ENCODE measurements at regions not wholly inside any gene's neighbourhood (a gene's known extent, or its start where the extent isn't known, plus 50 kb on each side); places are given as distances from the start of the nearest gene placed in this dataset.

DNA sequence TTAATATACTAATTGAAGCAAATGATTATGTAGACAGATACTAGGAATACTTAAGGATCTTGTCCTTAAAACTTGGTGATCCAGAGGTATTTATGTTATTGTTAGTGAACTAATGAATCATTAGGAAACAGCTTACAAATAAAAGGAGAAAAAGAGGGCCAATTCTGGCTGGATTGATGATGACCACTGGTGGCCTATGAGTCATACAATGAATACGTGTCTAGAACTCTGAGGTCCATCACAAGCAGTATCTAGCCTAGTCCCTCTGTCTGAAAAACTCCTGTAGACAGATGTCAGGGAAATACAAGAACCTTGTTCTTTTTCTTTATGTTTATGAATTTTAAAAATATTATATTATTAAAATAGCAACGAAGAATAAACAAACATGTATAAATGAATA is 51.7 kb upstream of the RTL1 start:
- no peak for DNase-seq

DNA sequence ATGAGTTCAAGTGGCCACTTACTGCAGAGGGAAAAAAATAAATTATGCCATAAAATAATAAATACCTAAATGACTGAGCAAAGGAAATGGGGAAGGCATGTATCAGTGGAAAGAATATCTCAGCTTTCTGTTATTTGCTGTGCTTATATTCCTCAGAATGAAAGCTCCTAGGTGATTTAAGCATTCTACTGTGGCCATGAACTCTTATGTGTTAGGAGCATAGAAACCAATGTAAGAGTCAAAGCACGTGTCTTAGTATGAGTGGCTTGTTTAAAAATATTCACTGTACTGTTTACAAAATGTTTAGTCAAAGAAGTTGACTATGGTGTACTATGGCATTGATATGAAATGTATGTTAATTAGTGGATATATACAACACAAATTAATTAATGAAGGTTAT is 59.0 kb upstream of the RTL1 start:
- DNase-seq = no peak

DNA sequence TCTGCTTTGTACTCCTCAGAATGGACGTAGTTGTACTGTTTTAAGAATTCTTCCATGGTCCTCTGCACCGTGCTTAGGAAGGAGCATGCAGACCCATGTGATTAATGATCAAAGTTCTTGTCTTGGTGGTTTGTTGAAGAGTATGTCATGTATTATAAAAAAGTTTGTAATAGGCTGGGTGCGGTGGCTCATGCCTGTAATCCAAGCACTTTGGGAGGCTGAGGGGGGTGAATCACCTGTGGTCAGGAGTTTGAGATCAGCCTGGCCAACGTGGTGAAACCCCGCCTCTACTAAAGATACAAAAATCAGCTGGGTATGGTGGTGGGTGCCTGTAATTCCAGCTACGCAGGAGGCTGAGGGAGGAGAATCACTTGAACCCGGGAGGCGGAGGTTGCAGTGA is 61.8 kb upstream of the RTL1 start:
- DNase-seq = no peak

DNA sequence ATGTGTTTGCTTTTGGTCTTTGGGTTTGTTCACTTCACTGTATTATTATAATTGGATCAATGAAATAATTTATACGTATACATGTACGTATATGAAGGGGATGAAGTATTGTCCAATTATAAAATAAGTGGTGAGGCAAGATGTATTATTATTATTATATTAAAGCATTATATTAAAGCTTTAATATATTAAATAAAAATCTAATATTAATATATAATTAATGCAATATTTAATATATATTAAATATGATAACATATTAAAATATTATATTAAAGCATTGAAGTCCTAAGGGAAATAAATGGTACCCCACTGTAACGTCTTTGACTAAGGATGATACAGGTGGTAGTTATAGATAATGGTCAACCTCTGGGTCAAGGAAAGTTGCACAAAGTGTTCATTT is 63.7 kb upstream of the RTL1 start:
- no peak for DNase-seq

- DNase-seq = no peak
Observed at GRCh38 chr14:100967930-100968329, 64.4 kb upstream of the RTL1 start.

DNA sequence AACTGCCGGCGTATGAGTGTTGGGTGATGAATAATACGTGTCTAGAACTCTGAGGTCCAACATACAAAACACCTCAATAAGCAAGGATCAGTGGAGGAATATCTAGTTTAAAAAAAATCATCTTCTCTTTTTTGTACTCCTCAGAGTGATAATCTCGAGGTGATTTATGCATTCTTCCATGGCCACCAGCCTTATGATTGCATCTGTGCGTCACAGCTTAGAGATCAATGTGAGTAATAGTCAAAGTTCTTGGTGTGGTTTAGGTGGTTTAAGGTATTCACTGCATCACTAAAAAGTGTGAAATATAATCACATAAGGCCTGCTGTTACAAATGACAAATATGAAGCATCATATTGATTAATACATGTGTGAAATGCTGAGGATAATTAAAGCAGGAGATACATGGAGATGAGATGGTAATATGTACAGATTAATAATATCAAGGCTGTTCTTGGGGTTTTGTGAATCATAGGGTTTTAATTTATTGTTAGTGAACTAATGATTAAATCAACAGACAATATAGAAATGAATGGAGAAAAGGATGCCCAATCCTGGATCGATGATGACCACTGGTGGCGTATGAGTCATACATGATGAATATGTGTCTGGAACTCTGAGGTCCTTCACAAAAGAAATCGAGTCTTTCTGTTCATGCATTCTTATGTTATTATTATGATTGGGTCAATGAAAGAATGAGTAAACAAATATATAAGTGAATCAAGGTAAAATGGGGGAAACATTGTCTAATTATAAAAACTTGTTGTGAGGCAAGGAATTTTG is 68.8 kb upstream of the RTL1 start:
- no peak for DNase-seq

GRCh38 chr14:100975671-100976070 is 72.1 kb upstream of the RTL1 start:
- DNase-seq = no peak

- no peak for DNase-seq
Observed at GRCh38 chr14:100979079-100979478, 75.6 kb upstream of the RTL1 start.

DNA sequence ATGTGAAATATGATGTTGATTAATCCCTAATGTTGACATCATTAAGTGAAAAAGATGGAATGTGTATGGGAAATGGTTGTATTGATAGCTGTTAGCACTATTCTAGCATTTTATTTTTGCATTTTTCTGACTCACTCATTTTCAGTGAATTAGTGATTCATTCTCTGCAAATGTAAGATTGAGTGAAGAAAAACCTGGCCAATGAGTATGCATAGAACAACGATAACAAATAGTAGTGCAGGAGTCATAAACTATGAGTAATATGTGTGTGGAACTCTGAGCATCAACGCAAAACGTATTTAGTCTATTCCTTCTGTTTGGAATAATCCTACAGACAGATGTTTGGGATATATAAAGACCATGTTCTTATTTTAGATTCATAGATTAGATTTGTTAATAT is 76.3 kb upstream of the RTL1 start:
- no peak for DNase-seq

- DNase-seq = no peak
Observed at GRCh38 chr14:100980823-100981222, 77.3 kb upstream of the RTL1 start.

DNA sequence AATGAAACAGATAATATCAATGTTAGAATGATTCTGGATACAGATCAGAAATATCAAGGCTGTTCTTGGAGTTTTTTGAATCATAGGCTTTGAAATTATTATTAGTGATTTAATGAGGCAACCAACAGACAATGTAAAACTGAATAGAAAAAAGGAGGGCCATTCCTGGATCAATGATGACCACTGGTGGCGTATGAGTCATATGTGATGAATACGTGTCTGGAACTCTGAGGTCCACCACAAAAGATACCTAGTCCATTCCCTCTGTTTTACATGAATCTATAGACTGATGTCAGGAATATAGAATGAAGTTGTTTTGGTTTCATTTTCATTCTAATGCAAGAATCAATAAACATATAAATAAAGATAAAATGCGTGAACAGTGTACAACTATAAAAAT is 78.3 kb upstream of the RTL1 start:
- no peak for DNase-seq

DNA sequence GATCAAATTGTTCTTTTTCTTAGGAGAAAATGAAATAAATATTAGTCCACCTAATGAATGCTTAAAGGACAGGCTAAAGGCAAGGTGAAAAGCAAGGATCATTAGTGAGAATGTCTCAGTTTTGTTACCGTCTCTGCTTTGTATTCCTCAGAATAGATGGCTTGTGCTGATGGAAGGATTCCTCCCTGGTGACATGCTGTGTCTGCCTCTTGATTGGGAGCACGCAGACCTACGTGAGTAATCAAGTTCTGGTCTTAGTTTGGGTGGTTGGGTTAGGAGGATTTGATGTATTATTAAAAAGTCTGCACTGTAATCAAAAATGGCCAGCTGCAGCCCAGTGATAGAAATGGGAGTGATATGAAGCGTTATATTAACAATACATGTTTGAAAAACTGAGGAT is 78.8 kb upstream of the RTL1 start:
- DNase-seq = no peak

DNA sequence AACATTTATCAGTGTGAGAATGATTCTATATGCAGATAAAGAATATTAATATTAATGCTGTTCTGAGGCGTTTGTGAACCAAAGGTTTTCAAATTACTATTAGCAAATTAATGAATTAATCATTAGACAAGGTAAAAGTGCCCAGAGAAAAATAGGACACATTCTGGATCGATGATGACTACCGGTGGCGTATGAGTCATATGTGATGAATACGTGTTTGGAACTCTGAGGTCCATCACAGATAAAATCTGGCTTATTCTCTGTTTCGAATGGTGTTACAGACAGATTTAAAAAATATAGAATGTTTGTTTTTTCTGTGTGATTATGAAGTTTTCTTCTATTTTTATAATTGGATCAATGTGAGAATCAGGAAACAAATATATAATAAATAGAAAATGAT is 79.2 kb upstream of the RTL1 start:
- DNase-seq = no peak

GRCh38 chr14:100983710-100984109 is 80.2 kb upstream of the RTL1 start:
- no peak for DNase-seq

- no peak for DNase-seq
Observed at GRCh38 chr14:100988011-100988410, 84.5 kb upstream of the RTL1 start.

- DNase-seq = no peak
Observed at GRCh38 chr14:100988411-100988900, 84.9 kb upstream of the RTL1 start.

DNA sequence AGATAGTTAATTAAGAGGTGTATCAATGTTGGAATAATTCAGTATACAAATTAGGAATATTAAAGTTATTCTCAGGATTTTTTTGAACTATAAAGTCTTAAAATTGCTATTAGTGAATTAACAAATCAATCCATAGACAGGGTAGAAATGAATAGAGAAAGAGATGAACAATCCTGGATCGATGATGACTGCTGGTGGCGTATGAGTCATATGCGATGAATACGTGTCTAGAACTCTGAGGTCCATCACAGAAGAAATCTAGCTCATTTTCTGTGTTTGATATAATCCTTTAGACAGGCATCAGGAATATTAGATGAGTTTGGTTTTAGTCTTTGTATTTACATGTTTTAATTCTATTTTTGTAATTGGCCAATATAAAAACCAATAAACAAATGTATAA is 85.4 kb upstream of the RTL1 start:
- DNase-seq = no peak

GRCh38 chr14:100989924-100990323 is 86.4 kb upstream of the RTL1 start:
- no peak for DNase-seq

GRCh38 chr14:100994082-100994481 is 90.6 kb upstream of the RTL1 start:
- no peak for DNase-seq

DNA sequence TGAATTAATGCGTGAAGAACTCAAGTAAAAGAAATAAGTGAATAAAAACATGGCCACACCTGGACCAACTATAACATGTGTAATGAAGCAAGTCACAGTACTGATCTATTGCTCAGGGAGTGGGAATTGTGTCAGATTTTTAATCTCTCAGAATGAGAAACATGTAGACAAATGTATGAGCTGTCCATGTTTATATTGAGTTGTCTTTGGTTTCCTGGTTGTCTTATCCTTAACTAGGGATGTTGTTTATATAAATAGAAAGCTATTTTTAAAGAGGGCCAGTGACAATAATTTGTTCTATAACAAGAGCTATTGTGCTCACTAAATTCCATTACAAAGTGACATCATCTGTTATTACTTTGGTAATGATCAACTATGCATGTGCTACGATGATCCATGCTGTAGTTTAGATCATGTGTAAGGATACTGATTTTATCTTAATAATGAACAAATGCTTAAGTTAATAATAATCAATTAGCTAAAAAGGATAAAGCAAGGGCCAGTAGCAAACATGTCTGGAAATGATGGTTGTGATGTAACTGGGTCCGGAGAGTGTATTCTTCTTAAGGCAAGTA is 91.3 kb upstream of the RTL1 start:
- DNase-seq = no peak

GRCh38 chr14:101000711-101001250 is 97.3 kb upstream of the RTL1 start:
- DNase-seq = no peak

- DNase-seq = no peak
Observed at GRCh38 chr14:101001311-101002069, 98.0 kb upstream of the RTL1 start.

GRCh38 chr14:101002738-101003137 is 99.2 kb upstream of the RTL1 start:
- no peak for DNase-seq

- DNase-seq = no peak
Observed at GRCh38 chr14:101004176-101004575, 100.7 kb upstream of the RTL1 start.
